Ovary (tissue), 3 donors: ENCODE measurements at regions not wholly inside any gene's neighbourhood (a gene's known extent, or its start where the extent isn't known, plus 50 kb on each side); places are given as distances from the start of the nearest gene placed in this dataset.
A peak's percentile ranks its signal among the peaks of the same experiment; 100 is the strongest.

Experiments
- EP300 ChIP-seq: sonication (generic); formaldehyde crosslinking; IDR thresholded peaks from one replicate; pipeline ENCODE4 v1.6.1; 2017; ENCODE audit warnings: antibody characterized with exemption
- POLR2A ChIP-seq: fragments of 450-650 bp; IDR thresholded peaks from one replicate; pipeline ENCODE4 v1.6.1; 2017; ENCODE audit warnings: antibody characterized with exemption, mild to moderate bottlenecking, moderate library complexity
- TF ChIP-seq, protein P1 (sequence below), 3 donors: fragments of 450-650 bp in 2 of 3; fragments of 200-600 bp in 1 of 3; IDR thresholded peaks; one replicate each; pipeline versions ENCODE4 v1.5.1 to v1.8.0; 2016 to 2022; ENCODE audit warnings: antibody characterized with exemption in 3 of 3, mild to moderate bottlenecking in 1 of 3
- donor health status: DM: no; HTN: no; CAD: no.

- TF ChIP-seq, protein P1, sequence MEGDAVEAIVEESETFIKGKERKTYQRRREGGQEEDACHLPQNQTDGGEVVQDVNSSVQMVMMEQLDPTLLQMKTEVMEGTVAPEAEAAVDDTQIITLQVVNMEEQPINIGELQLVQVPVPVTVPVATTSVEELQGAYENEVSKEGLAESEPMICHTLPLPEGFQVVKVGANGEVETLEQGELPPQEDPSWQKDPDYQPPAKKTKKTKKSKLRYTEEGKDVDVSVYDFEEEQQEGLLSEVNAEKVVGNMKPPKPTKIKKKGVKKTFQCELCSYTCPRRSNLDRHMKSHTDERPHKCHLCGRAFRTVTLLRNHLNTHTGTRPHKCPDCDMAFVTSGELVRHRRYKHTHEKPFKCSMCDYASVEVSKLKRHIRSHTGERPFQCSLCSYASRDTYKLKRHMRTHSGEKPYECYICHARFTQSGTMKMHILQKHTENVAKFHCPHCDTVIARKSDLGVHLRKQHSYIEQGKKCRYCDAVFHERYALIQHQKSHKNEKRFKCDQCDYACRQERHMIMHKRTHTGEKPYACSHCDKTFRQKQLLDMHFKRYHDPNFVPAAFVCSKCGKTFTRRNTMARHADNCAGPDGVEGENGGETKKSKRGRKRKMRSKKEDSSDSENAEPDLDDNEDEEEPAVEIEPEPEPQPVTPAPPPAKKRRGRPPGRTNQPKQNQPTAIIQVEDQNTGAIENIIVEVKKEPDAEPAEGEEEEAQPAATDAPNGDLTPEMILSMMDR (IDR thresholded peaks at IDR 0.05), result peak in 1 of 3 donors; percentile 33
- TF ChIP-seq EP300 (no peak), POLR2A (no peak)
Measured at GRCh38 chr7:46352004-46352954, 431.2 kb upstream of the IGFBP3 start.
